Muscle layer of duodenum (tissue), 2 donors: ENCODE measurements at regions not wholly inside any gene's neighbourhood (a gene's known extent, or its start where the extent isn't known, plus 50 kb on each side); places are given as distances from the start of the nearest gene placed in this dataset.

Source experiments
- H3K27ac ChIP-seq: one replicate; pipeline ENCODE4 v1.7.0; 2013; ENCODE audit warnings: mild to moderate bottlenecking, low read length
- H3K27me3 ChIP-seq: one replicate; pipeline ENCODE4 v1.7.0; 2013; ENCODE audit warnings: low read depth, mild to moderate bottlenecking, control low read depth, low read length
- H3K36me3 ChIP-seq, 2 donors: one replicate each; pipeline ENCODE4 v1.7.0; 2013; ENCODE audit warnings: low read length in 2 of 2, control low read depth in 1 of 2, mild to moderate bottlenecking in 1 of 2; ENCODE audit not compliant: insufficient read depth in 2 of 2, control insufficient read depth in 1 of 2
- H3K4me1 ChIP-seq, 2 donors: one replicate each; pipeline ENCODE4 v1.7.0; 2013; ENCODE audit warnings: low read length in 2 of 2, mild to moderate bottlenecking in 2 of 2, control low read depth in 1 of 2, moderate library complexity in 1 of 2; ENCODE audit not compliant: insufficient read depth in 2 of 2, control insufficient read depth in 1 of 2
- H3K4me3 ChIP-seq, 2 donors: one replicate each; pipeline ENCODE4 v1.7.0; 2013; ENCODE audit warnings: low read length in 2 of 2, low read depth in 1 of 2, mild to moderate bottlenecking in 1 of 2
- H3K9me3 ChIP-seq, 2 donors: one replicate each; pipeline ENCODE4 v1.7.0; 2013; ENCODE audit warnings: low read length in 2 of 2, control low read depth in 1 of 2, mild to moderate bottlenecking in 1 of 2; ENCODE audit not compliant: control insufficient read depth in 1 of 2
- donor health status: healthy.

- Histone ChIP-seq H3K4me1 (no peaks in the 10 kb centered on the region), H3K27me3 (no peaks in the 10 kb centered on the region), H3K4me3 (no peak overlapping the region), H3K36me3 (no peaks in the 10 kb centered on the region), H3K9me3 (no peaks in the 10 kb centered on the region), H3K27ac (no peak overlapping the region)
Measured at GRCh38 chr12:42791399-42791798, 201.9 kb upstream of the PRICKLE1 start.

GRCh38 chr12:42790761-42791151, 201.2 kb upstream of the PRICKLE1 start:
- Histone ChIP-seq H3K27me3 (no peaks in the 10 kb centered on the region), H3K27ac (no peak overlapping the region), H3K9me3 (no peaks in the 10 kb centered on the region), H3K36me3 (no peaks in the 10 kb centered on the region), H3K4me3 (no peak overlapping the region), H3K4me1 (no peaks in the 10 kb centered on the region)

- H3K36me3 ChIP-seq = no peaks in the 10 kb centered on the region
- H3K27ac ChIP-seq = no peak overlapping the region
- no peak overlapping the region for H3K4me3 ChIP-seq
Measured at GRCh38 chr12:42789808-42790760, 200.5 kb upstream of the PRICKLE1 start.

GRCh38 chr12:42786400-42787148, 197.0 kb upstream of the PRICKLE1 start:
- Histone ChIP-seq H3K27ac (no peak overlapping the region), H3K36me3 (no peaks in the 10 kb centered on the region), H3K4me1 (no peaks in the 10 kb centered on the region), H3K27me3 (no peaks in the 10 kb centered on the region), H3K4me3 (no peak overlapping the region), H3K9me3 (no peaks in the 10 kb centered on the region)

More at GRCh38 chr12:42789808-42790760, 200.5 kb upstream of the PRICKLE1 start:
- H3K4me1 ChIP-seq = no peaks in the 10 kb centered on the region
- no peaks in the 10 kb centered on the region for H3K9me3 ChIP-seq
- H3K27me3 ChIP-seq = no peaks in the 10 kb centered on the region

GRCh38 chr12:42785944-42786343, 196.4 kb upstream of the PRICKLE1 start:
- H3K36me3 ChIP-seq = no peaks in the 10 kb centered on the region
- no peak overlapping the region for H3K27ac ChIP-seq
- H3K27me3 ChIP-seq = no peaks in the 10 kb centered on the region
- no peak overlapping the region for H3K4me3 ChIP-seq
- no peaks in the 10 kb centered on the region for H3K4me1 ChIP-seq
- no peaks in the 10 kb centered on the region for H3K9me3 ChIP-seq

- Histone ChIP-seq H3K27ac (no peak overlapping the region), H3K4me3 (no peak overlapping the region), H3K9me3 (no peaks in the 10 kb centered on the region)
Measured at GRCh38 chr12:42780671-42781070, 191.1 kb upstream of the PRICKLE1 start.

GRCh38 chr12:42779186-42779859, 189.8 kb upstream of the PRICKLE1 start:
- Histone ChIP-seq H3K27ac (no peak overlapping the region), H3K4me1 (no peaks in the 10 kb centered on the region), H3K4me3 (no peak overlapping the region), H3K9me3 (no peaks in the 10 kb centered on the region), H3K36me3 (no peaks in the 10 kb centered on the region), H3K27me3 (no peaks in the 10 kb centered on the region)

More at GRCh38 chr12:42780671-42781070, 191.1 kb upstream of the PRICKLE1 start:
- Histone ChIP-seq H3K4me1 (no peaks in the 10 kb centered on the region), H3K27me3 (no peaks in the 10 kb centered on the region), H3K36me3 (no peaks in the 10 kb centered on the region)

GRCh38 chr12:42776396-42776795, 186.8 kb upstream of the PRICKLE1 start:
- H3K27me3 ChIP-seq = no peaks in the 10 kb centered on the region
- H3K9me3 ChIP-seq = peaks cover 0 to 10% of the 10 kb centered on the region in 2 donors
- no peak overlapping the region for H3K4me3 ChIP-seq
- no peak overlapping the region for H3K27ac ChIP-seq
- no peaks in the 10 kb centered on the region for H3K36me3 ChIP-seq
- H3K4me1 ChIP-seq = no peaks in the 10 kb centered on the region

- peaks cover 0 to 10% of the 10 kb centered on the region in 2 donors for H3K9me3 ChIP-seq
- H3K4me1 ChIP-seq = no peaks in the 10 kb centered on the region
- H3K4me3 ChIP-seq = no peak overlapping the region
- H3K27ac ChIP-seq = no peak overlapping the region
- H3K27me3 ChIP-seq = no peaks in the 10 kb centered on the region
- H3K36me3 ChIP-seq = no peaks in the 10 kb centered on the region
Measured at GRCh38 chr12:42774238-42774637, 184.7 kb upstream of the PRICKLE1 start.

- Histone ChIP-seq H3K27me3 (no peaks in the 10 kb centered on the region), H3K4me3 (no peak overlapping the region), H3K27ac (no peak overlapping the region), H3K36me3 (no peaks in the 10 kb centered on the region), H3K9me3 (peaks cover 0 to 10% of the 10 kb centered on the region in 2 donors), H3K4me1 (no peaks in the 10 kb centered on the region)
Measured at GRCh38 chr12:42770261-42770660, 180.7 kb upstream of the PRICKLE1 start.

- peaks cover 0 to 10% of the 10 kb centered on the region in 2 donors for H3K9me3 ChIP-seq
- H3K4me1 ChIP-seq = no peaks in the 10 kb centered on the region
- H3K27ac ChIP-seq = no peak overlapping the region
- H3K36me3 ChIP-seq = no peaks in the 10 kb centered on the region
- H3K4me3 ChIP-seq = no peak overlapping the region
- H3K27me3 ChIP-seq = no peaks in the 10 kb centered on the region
Measured at GRCh38 chr12:42769455-42769854, 179.9 kb upstream of the PRICKLE1 start.
